ENCODE measurements at regions not wholly inside any gene's neighbourhood (a gene's known extent, or its start where the extent isn't known, plus 50 kb on each side); places are given as distances from the start of the nearest gene placed in this dataset.
"Not testable (repeated sequence)": the region's sequence is repeated elsewhere in the genome, so short reads cannot be mapped to it uniquely, and the experiment has no call there.

DNA sequence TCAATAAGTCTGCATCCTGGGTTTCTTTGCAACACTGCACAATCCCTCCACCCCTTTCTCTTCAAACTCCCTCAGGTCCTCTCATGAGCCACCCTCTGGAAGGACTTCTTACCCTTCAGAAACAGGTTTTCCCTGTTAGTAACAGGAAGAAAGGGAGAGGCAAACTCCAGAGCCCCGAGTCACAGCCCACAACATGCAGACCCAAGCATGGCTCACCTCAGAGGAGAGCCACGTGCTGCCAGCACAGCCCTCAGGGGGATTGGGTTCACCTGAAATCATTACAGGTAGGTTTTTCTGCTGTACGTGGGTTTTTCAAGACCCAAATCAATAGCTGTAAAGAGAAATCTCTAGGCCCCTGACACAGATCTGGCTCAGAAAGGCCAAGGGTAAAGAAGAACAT, 359.7 kb upstream of the ATP10A start:
- no peak for TF ChIP-seq PHF8 (IDR thresholded peaks at IDR 0.05; ENCODE audit: borderline replicate concordance, low read depth)
- no peak for TF ChIP-seq ATOH8 (CRISPR knock-in tag; IDR thresholded peaks at IDR 0.05; ENCODE audit: low read depth)
- TF ChIP-seq, protein P1, sequence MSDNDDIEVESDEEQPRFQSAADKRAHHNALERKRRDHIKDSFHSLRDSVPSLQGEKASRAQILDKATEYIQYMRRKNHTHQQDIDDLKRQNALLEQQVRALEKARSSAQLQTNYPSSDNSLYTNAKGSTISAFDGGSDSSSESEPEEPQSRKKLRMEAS (IDR thresholded peaks at IDR 0.05), result no peak
- no peak for TF ChIP-seq NR3C1 (IDR thresholded peaks at IDR 0.05)
- TF ChIP-seq HDAC2 (IDR thresholded peaks at IDR 0.05), result no peak
- no peak for TF ChIP-seq RAD21 (conservative IDR thresholded peaks at IDR 0.05 in 1 of 2, IDR thresholded peaks at IDR 0.05 in 1 of 2)
- Histone ChIP-seq H3K4me3 (no peak overlapping the region), H3K27ac (no peak overlapping the region), H3K4me1 (no peaks in the 10 kb centered on the region), H3K9me3 (no peaks in the 10 kb centered on the region), H3K4me2 (no peak overlapping the region)
- DNase-seq (ENCODE audit: low read depth in 1 of 2, low spot score in 1 of 2), result no peak
- WGBS (ENCODE audit: missing lambda C conversion rate), result 0% methylated on average over 2 of the region's 3 CpGs
- ChIA-PET CTCF (no interaction called here), POLR2A (no interaction called here)
- ATAC-seq, result no peak
- no peak for FAIRE-seq

GRCh38 chr15:26217043-26217442, 353.9 kb upstream of the ATP10A start:
- ATAC-seq; CTCF ChIA-PET; FAIRE-seq; H3K4me3 ChIP-seq; H3K4me1 ChIP-seq; POLR2A ChIA-PET; H3K27ac ChIP-seq; H3K9me3 ChIP-seq; H3K4me2 ChIP-seq; DNase-seq (ENCODE audit: low read depth in 1 of 2, low spot score in 1 of 2): not testable (repeated sequence)
- WGBS (ENCODE audit: missing lambda C conversion rate), result 2% methylated on average over 2 of the region's 2 CpGs

- Histone ChIP-seq H3K4me1 (no peaks in the 10 kb centered on the region), H3K4me3 (no peak overlapping the region), H3K4me2 (no peak overlapping the region), H3K27ac (no peak overlapping the region), H3K9me3 (no peaks in the 10 kb centered on the region)
- DNase-seq (ENCODE audit: low read depth in 1 of 2, low spot score in 1 of 2) (no peak), ATAC-seq (no peak), FAIRE-seq (no peak)
- POLR2A ChIA-PET, result no interaction called here
- WGBS (ENCODE audit: missing lambda C conversion rate), result 50% methylated on average over 2 of the region's 3 CpGs
- CTCF ChIA-PET, result no interaction called here
- no peak for TF ChIP-seq SMC3 (IDR thresholded peaks at IDR 0.05)
- TF ChIP-seq ATOH8 (CRISPR knock-in tag; IDR thresholded peaks at IDR 0.05; ENCODE audit: low read depth), result no peak
- TF ChIP-seq TP53 (CRISPR knock-in tag; IDR thresholded peaks at IDR 0.05), result no peak
- TF ChIP-seq, protein P2, sequence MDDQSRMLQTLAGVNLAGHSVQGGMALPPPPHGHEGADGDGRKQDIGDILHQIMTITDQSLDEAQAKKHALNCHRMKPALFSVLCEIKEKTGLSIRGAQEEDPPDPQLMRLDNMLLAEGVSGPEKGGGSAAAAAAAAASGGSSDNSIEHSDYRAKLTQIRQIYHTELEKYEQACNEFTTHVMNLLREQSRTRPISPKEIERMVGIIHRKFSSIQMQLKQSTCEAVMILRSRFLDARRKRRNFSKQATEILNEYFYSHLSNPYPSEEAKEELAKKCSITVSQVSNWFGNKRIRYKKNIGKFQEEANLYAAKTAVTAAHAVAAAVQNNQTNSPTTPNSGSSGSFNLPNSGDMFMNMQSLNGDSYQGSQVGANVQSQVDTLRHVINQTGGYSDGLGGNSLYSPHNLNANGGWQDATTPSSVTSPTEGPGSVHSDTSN (IDR thresholded peaks at IDR 0.05), result no peak
- TF ChIP-seq HOXA7 (CRISPR knock-in tag; IDR thresholded peaks at IDR 0.05), result no peak
- TF ChIP-seq JUN (IDR thresholded peaks at IDR 0.05), result no peak
Measured at GRCh38 chr15:26214290-26214689, 351.2 kb upstream of the ATP10A start.

DNA sequence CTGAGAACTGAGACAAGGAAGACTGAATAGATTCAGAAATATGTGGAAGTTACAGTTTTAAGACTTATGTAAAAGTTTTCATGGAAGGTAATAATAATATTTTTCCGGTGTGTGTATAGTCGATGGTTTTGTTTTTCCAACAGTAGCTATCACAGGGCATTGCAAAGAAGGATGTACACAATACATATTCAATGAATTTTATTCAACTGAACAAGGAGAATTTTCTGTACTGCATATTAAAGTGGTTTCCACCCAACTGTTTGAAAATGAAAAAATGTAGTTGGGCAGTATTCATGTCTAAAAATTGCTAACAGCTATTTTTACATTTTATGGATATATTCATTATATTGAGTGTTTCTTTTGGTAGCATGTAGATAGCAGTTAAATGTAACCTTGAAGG, 350.3 kb upstream of the ATP10A start:
- no peak for FAIRE-seq
- 0% methylated on average over 2 of the region's 2 CpGs for WGBS (ENCODE audit: missing lambda C conversion rate)
- POLR2A ChIA-PET, result no interaction called here

DNA sequence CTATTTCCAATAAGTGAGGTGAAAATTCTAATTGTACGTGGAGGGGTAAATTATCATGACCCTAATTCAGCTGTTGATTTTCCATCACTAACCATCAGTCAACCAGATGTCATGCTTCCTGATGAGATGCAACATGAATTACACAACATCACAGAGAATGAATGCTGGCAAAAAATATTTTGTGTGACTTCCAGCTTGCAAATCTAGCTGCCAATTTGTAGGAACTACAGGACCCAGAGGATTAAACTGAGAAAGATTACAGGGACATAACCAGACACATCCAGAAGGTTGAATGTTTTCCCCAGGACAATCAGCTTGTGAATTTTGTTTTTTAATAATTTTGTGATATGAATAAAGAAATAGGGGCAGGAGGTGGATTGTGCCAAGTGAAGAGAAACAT, 349.0 kb upstream of the ATP10A start:
- Histone ChIP-seq H3K9me3 (no peaks in the 10 kb centered on the region), H3K4me2 (no peak overlapping the region), H3K27ac (no peak overlapping the region), H3K4me1 (no peaks in the 10 kb centered on the region), H3K4me3 (no peak overlapping the region)
- no peak for DNase-seq (ENCODE audit: low read depth in 1 of 2, low spot score in 1 of 2)
- no peak for ATAC-seq
- POLR2A ChIA-PET, result no interaction called here
- CTCF ChIA-PET, result interaction anchor here (1.3 kb wide), 1 partner anchor 49 kb away, joined by 3 read pairs; no protein-coding TSS in a partner anchor
- WGBS (ENCODE audit: missing lambda C conversion rate), result 0% methylated on average over 1 of the region's 1 CpG
- FAIRE-seq, result no peak
- TF ChIP-seq HOXB5 (CRISPR knock-in tag; IDR thresholded peaks at IDR 0.05), result no peak
- TF ChIP-seq CEBPB (IDR thresholded peaks at IDR 0.05), result no peak
- TF ChIP-seq, protein P1 (IDR thresholded peaks at IDR 0.05), result no peak
- TF ChIP-seq NPAS2 (CRISPR knock-in tag; IDR thresholded peaks at IDR 0.05; ENCODE audit: borderline replicate concordance), result no peak
- TF ChIP-seq ATOH8 (CRISPR knock-in tag; IDR thresholded peaks at IDR 0.05; ENCODE audit: low read depth), result no peak
- TF ChIP-seq CTCF (IDR thresholded peaks at IDR 0.05), result no peak
- no peak for TF ChIP-seq RNF2 (IDR thresholded peaks at IDR 0.05; ENCODE audit: borderline replicate concordance, low read depth)
- no peak for TF ChIP-seq CBX8 (IDR thresholded peaks at IDR 0.05)
- no peak for TF ChIP-seq BHLHE40 (IDR thresholded peaks at IDR 0.05; ENCODE audit: low read depth, low read length)
- TF ChIP-seq TP53 (CRISPR knock-in tag; IDR thresholded peaks at IDR 0.05), result no peak
- TF ChIP-seq HEYL (CRISPR knock-in tag; IDR thresholded peaks at IDR 0.05), result no peak
- no peak for TF ChIP-seq MYC (IDR thresholded peaks at IDR 0.05; ENCODE audit: borderline replicate concordance, low read length)

More for the DNA sequence above, 350.3 kb upstream of the ATP10A start:
- TF ChIP-seq CBX2 (IDR thresholded peaks at IDR 0.05; ENCODE audit: borderline replicate concordance, low read depth), result no peak
- TF ChIP-seq EHMT2 (IDR thresholded peaks at IDR 0.05; ENCODE audit: low read depth), result no peak
- TF ChIP-seq HDAC2 (IDR thresholded peaks at IDR 0.05), result no peak
- no peak for TF ChIP-seq ESRRA (IDR thresholded peaks at IDR 0.05; ENCODE audit: borderline replicate concordance, low read length)
- TF ChIP-seq KDM1A (IDR thresholded peaks at IDR 0.05; ENCODE audit: low read depth), result no peak
- no peak for TF ChIP-seq RARB (CRISPR knock-in tag; IDR thresholded peaks at IDR 0.05)
- no peak overlapping the region for H3K27ac ChIP-seq
- H3K9me3 ChIP-seq, result no peaks in the 10 kb centered on the region
- CTCF ChIA-PET, result no interaction called here
- H3K4me2 ChIP-seq, result no peak overlapping the region
- no peak overlapping the region for H3K4me3 ChIP-seq
- DNase-seq (ENCODE audit: low read depth in 1 of 2, low spot score in 1 of 2) (no peak), ATAC-seq (no peak)
- H3K4me1 ChIP-seq, result no peaks in the 10 kb centered on the region

Data from A549 (cell line).